ENCODE measurements at regions not wholly inside any gene's neighbourhood (a gene's known extent, or its start where the extent isn't known, plus 50 kb on each side); places are given as distances from the start of the nearest gene placed in this dataset.

DNA sequence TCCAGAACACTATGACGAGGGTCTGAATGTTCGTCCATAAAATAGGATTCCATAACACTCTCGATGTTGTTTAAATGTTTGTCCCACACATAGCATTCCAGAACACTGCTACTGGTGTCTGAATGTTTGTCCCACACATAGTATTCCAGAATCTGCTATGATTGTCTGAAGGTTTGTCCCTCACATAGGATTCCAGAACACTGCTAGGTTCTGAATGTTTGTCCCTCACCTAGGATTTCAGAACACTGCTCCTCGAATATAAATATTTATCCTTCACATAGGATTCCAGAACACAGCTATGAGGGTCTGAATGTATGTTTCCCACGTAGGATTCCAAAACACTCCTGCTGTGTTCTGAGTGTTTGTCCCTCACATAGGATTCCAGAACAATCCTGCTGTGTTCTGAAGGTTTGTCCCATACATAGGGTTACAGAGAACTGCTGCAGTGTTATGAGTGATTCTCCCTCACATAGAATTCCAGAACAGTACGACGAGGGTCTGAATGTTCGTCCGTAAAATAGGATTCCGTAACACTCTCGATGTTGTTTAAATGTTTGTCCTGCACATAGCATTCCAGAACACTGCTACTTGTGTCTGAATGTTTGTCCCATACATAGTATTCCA lies 215.3 kb downstream of the FOXD4L6 start:
- TF ChIP-seq, protein P1, sequence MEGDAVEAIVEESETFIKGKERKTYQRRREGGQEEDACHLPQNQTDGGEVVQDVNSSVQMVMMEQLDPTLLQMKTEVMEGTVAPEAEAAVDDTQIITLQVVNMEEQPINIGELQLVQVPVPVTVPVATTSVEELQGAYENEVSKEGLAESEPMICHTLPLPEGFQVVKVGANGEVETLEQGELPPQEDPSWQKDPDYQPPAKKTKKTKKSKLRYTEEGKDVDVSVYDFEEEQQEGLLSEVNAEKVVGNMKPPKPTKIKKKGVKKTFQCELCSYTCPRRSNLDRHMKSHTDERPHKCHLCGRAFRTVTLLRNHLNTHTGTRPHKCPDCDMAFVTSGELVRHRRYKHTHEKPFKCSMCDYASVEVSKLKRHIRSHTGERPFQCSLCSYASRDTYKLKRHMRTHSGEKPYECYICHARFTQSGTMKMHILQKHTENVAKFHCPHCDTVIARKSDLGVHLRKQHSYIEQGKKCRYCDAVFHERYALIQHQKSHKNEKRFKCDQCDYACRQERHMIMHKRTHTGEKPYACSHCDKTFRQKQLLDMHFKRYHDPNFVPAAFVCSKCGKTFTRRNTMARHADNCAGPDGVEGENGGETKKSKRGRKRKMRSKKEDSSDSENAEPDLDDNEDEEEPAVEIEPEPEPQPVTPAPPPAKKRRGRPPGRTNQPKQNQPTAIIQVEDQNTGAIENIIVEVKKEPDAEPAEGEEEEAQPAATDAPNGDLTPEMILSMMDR (IDR thresholded peaks at IDR 0.05) = no peak
- TF ChIP-seq RFX5 (IDR thresholded peaks at IDR 0.05; ENCODE audit: low read length) (no peak), POLR2AphosphoS5 (IDR thresholded peaks at IDR 0.05; ENCODE audit: low read depth, low read length) (no peak), FOXM1 (IDR thresholded peaks at IDR 0.05; ENCODE audit: low read depth) (no peak), JUND (IDR thresholded peaks at IDR 0.05) (no peak), SIN3A (IDR thresholded peaks at IDR 0.05; ENCODE audit: borderline replicate concordance, low read depth, low read length) (no peak), RAD21 (IDR thresholded peaks at IDR 0.05; ENCODE audit: low read length) (no peak), MXI1 (IDR thresholded peaks at IDR 0.05; ENCODE audit: low read depth, low read length) (no peak), TAF1 (IDR thresholded peaks at IDR 0.05; ENCODE audit: borderline replicate concordance, low read depth, low read length) (no peak), TEAD4 (IDR thresholded peaks at IDR 0.05; ENCODE audit: borderline replicate concordance, insufficient read depth) (no peak)
- TF ChIP-seq, protein P2, sequence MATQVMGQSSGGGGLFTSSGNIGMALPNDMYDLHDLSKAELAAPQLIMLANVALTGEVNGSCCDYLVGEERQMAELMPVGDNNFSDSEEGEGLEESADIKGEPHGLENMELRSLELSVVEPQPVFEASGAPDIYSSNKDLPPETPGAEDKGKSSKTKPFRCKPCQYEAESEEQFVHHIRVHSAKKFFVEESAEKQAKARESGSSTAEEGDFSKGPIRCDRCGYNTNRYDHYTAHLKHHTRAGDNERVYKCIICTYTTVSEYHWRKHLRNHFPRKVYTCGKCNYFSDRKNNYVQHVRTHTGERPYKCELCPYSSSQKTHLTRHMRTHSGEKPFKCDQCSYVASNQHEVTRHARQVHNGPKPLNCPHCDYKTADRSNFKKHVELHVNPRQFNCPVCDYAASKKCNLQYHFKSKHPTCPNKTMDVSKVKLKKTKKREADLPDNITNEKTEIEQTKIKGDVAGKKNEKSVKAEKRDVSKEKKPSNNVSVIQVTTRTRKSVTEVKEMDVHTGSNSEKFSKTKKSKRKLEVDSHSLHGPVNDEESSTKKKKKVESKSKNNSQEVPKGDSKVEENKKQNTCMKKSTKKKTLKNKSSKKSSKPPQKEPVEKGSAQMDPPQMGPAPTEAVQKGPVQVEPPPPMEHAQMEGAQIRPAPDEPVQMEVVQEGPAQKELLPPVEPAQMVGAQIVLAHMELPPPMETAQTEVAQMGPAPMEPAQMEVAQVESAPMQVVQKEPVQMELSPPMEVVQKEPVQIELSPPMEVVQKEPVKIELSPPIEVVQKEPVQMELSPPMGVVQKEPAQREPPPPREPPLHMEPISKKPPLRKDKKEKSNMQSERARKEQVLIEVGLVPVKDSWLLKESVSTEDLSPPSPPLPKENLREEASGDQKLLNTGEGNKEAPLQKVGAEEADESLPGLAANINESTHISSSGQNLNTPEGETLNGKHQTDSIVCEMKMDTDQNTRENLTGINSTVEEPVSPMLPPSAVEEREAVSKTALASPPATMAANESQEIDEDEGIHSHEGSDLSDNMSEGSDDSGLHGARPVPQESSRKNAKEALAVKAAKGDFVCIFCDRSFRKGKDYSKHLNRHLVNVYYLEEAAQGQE (IDR thresholded peaks at IDR 0.05; ENCODE audit: low read depth, low read length) = no peak
- TF ChIP-seq, protein P3, sequence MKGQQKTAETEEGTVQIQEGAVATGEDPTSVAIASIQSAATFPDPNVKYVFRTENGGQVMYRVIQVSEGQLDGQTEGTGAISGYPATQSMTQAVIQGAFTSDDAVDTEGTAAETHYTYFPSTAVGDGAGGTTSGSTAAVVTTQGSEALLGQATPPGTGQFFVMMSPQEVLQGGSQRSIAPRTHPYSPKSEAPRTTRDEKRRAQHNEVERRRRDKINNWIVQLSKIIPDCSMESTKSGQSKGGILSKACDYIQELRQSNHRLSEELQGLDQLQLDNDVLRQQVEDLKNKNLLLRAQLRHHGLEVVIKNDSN (IDR thresholded peaks at IDR 0.05; ENCODE audit: borderline replicate concordance, low read depth) = no peak
- TF ChIP-seq, protein P4, sequence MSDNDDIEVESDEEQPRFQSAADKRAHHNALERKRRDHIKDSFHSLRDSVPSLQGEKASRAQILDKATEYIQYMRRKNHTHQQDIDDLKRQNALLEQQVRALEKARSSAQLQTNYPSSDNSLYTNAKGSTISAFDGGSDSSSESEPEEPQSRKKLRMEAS (IDR thresholded peaks at IDR 0.05; ENCODE audit: low read depth) = no peak
